ENCODE measurements at regions not wholly inside any gene's neighbourhood (a gene's known extent, or its start where the extent isn't known, plus 50 kb on each side); places are given as distances from the start of the nearest gene placed in this dataset.

DNA sequence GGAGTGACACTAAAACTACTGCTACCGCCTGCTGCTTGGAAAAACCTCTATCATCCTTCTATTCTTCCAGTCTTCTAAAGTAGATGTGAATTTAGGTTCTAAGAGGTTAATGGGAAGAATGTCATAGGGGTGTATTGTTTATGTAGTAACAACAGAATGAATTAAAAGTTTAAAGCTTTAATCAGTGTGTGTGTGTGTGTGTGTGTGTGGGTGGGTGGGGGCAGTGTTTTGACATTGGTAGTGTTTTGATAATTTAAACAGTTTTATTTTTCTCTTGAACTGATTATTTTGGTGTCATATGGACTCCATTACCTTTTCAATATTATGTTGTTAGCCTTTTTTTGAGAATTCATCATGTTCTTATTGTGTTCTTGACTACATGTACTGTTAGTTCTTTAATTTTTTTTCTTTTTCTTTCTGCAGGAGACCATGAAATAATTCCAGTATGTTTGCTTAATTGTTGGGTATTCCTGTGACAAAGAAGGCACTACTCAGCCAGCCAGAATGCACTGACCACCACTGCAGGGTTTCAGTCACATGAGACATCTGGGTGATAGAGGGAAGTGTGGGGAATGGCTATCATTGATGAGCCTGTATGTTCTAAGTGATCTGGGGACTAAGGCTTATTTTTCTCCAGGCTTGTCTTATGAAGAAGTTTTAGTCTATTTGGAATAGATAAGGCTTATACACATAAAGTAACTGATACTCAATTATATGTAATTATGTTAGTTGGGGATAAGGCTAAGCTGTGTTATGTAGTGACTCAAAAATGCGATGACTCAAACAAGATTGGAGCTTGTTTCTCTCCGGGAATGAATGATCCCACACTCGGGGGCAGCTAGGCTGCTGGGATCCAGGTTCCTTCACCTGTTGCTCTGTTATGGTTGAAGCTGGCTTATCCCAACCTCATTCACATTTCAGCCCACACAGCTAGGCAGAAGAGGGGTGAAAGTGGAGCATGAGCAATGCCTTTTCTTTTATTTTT, 50.2 kb upstream of the ACTBL2 start:
- H3K36me3 Mint-ChIP-seq: no peaks in the 10 kb centered on the region
- H3K27me3 Mint-ChIP-seq: peaks cover 9% of the 10 kb centered on the region
- POLR2A ChIA-PET: no interaction called here

More for the DNA sequence above, 50.2 kb upstream of the ACTBL2 start:
- no peaks in the 10 kb centered on the region for H3K4me1 Mint-ChIP-seq
- DNase-seq: no peak
- ATAC-seq (ENCODE audit: low read depth): no peak
- H3K4me3 Mint-ChIP-seq: no peak overlapping the region
- no peak overlapping the region for H3K27ac Mint-ChIP-seq
- no peaks in the 10 kb centered on the region for H3K9me3 Mint-ChIP-seq

Data from activated naive CD8-positive, alpha-beta T cell treated with anti-CD3 and anti-CD28 coated beads, Interleukin-2, amount 10 ng/mL, durations not matched to agents 7 days and 5 days (primary cell).